IPS-NIHi11 (cell line): ENCODE measurements at regions not wholly inside any gene's neighbourhood (a gene's known extent, or its start where the extent isn't known, plus 50 kb on each side); places are given as distances from the start of the nearest gene placed in this dataset.

Source experiments
- DNase-seq: peaks from one replicate; pipeline ENCODE4 v3.0.0; 2012; ENCODE audit warnings: mixed read lengths, low spot score

DNA sequence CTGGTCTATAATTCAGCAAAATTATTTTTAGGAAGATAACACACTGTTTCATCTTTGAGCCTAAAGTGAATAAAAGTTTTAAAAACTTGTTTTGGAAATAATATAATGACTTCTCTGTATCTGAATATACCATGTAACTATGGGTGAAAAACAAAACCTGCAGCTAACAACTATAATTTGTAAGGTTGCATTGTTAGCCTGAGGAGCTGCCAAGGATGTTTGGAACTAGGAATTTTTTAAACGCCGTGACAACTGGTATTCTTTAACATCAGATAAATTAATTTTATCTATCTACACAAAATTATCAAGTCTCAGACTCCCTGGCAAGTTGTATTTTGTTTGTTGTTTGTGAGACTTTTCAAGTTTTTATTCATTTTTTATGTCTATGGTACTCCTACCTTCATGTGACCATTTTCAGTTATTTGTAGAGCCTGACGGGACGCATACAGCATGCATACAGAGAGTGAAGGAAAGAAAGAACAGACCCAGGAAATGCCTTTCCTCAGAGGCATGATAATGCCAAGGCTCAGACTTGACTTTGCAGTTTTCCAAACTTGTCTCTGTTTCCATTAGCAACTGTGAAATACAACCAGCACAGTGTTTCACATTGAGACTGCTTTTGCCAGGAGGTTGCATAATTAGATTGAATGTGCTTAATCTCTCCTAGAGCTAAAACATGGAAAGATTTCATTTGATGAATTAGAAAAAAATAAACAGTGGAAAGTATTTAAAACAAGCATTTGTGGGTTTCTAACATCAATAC, 60.8 kb upstream of the ARHGEF26 start:
- DNase-seq, result no peak

DNA sequence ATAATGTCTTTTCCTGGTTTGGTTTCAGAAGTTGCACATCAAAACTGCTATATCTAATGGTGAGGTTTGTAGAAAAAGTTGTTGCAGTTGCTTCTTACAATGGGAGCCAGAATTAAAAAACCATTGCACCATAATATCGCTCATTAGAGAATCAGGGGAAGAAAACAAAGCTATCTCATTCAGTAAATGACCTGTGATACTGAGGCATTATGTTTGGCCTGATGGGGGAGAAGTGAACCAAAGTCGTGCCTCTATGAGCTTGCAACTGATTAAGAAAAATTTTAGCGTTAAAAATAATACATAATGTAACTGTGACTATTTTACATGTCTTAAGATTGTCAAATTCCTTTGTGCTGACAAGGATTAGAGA, 60.2 kb upstream of the ARHGEF26 start:
- DNase-seq, result no peak

DNA sequence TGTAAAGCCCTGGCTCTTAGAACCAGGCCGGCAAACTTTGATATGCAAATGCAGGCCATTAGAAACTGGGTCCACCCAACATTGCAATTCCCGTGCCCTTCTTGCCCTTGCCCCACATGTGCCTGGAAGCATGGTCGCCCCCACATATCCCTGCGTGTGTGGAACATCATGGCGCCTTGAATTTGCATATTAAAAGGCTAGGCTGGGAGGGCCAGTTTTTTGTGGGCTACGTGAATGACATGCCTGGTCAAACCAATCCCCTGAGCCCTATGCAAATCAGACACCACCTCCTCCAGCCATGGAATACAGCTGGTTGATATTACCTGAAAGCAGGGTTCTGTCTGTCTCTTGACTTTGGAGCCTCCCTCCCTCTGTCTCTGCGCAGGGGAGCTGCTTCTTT, 58.7 kb upstream of the ARHGEF26 start:
- DNase-seq, result no peak

DNA sequence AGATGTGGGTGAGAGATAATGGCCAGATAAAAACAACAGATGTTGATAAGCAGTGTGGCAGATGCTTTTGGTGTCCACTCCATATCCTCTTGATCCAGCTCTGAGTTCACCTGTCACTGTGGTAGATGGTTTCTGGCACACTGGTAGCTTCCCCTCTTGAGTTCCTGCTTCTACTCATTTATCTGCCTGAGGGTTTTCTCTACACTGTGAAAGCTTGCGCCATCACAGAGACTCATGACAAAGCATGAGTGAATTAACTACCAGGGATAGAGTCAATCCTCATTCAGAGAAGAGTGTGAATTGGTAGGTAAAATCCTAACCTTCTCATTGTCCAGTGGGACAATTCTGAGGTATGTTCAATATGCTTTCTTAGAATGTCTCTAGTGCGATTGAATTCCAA, 50.0 kb upstream of the ARHGEF26 start:
- DNase-seq, result no peak
